A549 (cell line): ENCODE measurements at regions not wholly inside any gene's neighbourhood (a gene's known extent, or its start where the extent isn't known, plus 50 kb on each side); places are given as distances from the start of the nearest gene placed in this dataset.

ENCODE experiments used
- ATAC-seq, 2 experiments: fragments of 200-7000 bp in 1 of 2; fragments of >200 bp in 1 of 2; cut with Nextera tagmentation in 1 of 2; cut with Tn5 transposase in 1 of 2; 3 replicates each; pipeline versions ENCODE4 v1.8.0 to v1.9.1; 2018 to 2020; ENCODE audit warnings: mild to moderate bottlenecking in 1 of 2, moderate library complexity in 1 of 2
- CTCF ChIA-PET: fragments of 300-600 bp; sonication (Branson Sonifier 250); formaldehyde crosslinking; extraction: SDS; loops from one replicate; lab custom pipeline; 2021; ENCODE audit warnings: antibody characterized with exemption, inconsistent platforms; lab: Yijun Ruan, JAX
- POLR2A ChIA-PET: fragments of 350-600 bp; formaldehyde crosslinking; extraction: SDS; loops from one replicate; lab custom pipeline; 2021; ENCODE audit warnings: antibody characterized with exemption, inconsistent platforms; lab: Yijun Ruan, JAX
- DNase-seq, 2 experiments: peaks; one replicate each; pipeline versions ENCODE4 v3.0.0 to v3.0.0-alpha.2; 2011 to 2016; ENCODE audit warnings: low read depth in 1 of 2, low spot score in 1 of 2
- FAIRE-seq: peaks from 2 replicates; lab custom pipeline; 2011; peaks lifted over from hg19 to GRCh38; lab: Jason Lieb, UNC
- H3K27ac ChIP-seq, 2 experiments: fragments of >200 bp; sonication (Bioruptor Twin); formaldehyde crosslinking; 3 replicates each; pipeline ENCODE4 v1.5.1; 2016 to 2017
- H3K4me1 ChIP-seq: fragments of >200 bp; sonication (Bioruptor Twin); formaldehyde crosslinking; 3 replicates; pipeline ENCODE4 v1.6.1; 2016
- H3K4me2 ChIP-seq: fragments of >200 bp; sonication (Bioruptor Twin); formaldehyde crosslinking; 3 replicates; pipeline ENCODE4 v1.6.1; 2016
- H3K4me3 ChIP-seq: fragments of >200 bp; sonication (Bioruptor Twin); formaldehyde crosslinking; 3 replicates; pipeline ENCODE4 v1.5.1; 2016
- H3K9me3 ChIP-seq: fragments of >200 bp; sonication (Bioruptor Twin); formaldehyde crosslinking; 3 replicates; pipeline ENCODE4 v1.6.1; 2016
- BHLHE40 ChIP-seq: IDR thresholded peaks from 2 replicates; pipeline ENCODE4 v1.6.1; 2012; ENCODE audit warnings: low read depth, low read length, inconsistent platforms
- CHD4 ChIP-seq: fragments of 200-600 bp; sonication (generic); IDR thresholded peaks from 2 replicates; pipeline ENCODE4 v1.6.1; 2016; ENCODE audit warnings: antibody characterized with exemption, mild to moderate bottlenecking, borderline replicate concordance
- CTCF ChIP-seq: fragments of >200 bp; sonication (Bioruptor Twin); formaldehyde crosslinking; IDR thresholded peaks from 3 replicates; pipeline ENCODE4 v1.5.1; 2016
- FOXS1 ChIP-seq: fragments of 250-450 bp; sonication (Bioruptor Pico); IDR thresholded peaks from 2 replicates; pipeline ENCODE4 v1.5.0; 2020; ENCODE audit warnings: mild to moderate bottlenecking, moderate library complexity
- HMGXB4 ChIP-seq: fragments of 250-450 bp; sonication (Bioruptor Pico); IDR thresholded peaks from 2 replicates; pipeline ENCODE4 v1.5.0; 2021; ENCODE audit warnings: mild to moderate bottlenecking, moderate library complexity, borderline replicate concordance
- HOXA7 ChIP-seq: fragments of 250-450 bp; sonication (Bioruptor Pico); IDR thresholded peaks from 2 replicates; pipeline ENCODE4 v1.5.0; 2020; ENCODE audit warnings: mild to moderate bottlenecking, moderate library complexity
- HOXB13 ChIP-seq: fragments of 250-450 bp; sonication (Bioruptor Pico); IDR thresholded peaks from 2 replicates; pipeline ENCODE4 v1.5.0; 2020; ENCODE audit warnings: low read depth, mild to moderate bottlenecking, moderate library complexity
- KDM1A ChIP-seq: fragments of 200-600 bp; sonication (generic); IDR thresholded peaks from 2 replicates; pipeline ENCODE4 v1.6.1; 2016; ENCODE audit warnings: low read depth, mild to moderate bottlenecking
- KDM5A ChIP-seq: fragments of 200-600 bp; sonication (generic); IDR thresholded peaks from 2 replicates; pipeline ENCODE4 v1.6.1; 2016; ENCODE audit warnings: antibody characterized with exemption, mild to moderate bottlenecking
- MYC ChIP-seq: IDR thresholded peaks from 2 replicates; pipeline ENCODE4 v1.6.1; 2012; ENCODE audit warnings: mild to moderate bottlenecking, inconsistent platforms, low read length, improper control_type of control experiment, borderline replicate concordance
- NR3C1 ChIP-seq: fragments of >200 bp; sonication (Bioruptor Twin); formaldehyde crosslinking; IDR thresholded peaks from 3 replicates; pipeline ENCODE4 v1.6.1; 2017
- PBX3 ChIP-seq: IDR thresholded peaks from 2 replicates; pipeline ENCODE4 v1.6.1; 2012
- POLR2A ChIP-seq: IDR thresholded peaks from 2 replicates; pipeline ENCODE4 v1.6.1; 2012; ENCODE audit warnings: mild to moderate bottlenecking, low read length
- SREBF2 ChIP-seq: fragments of 450-650 bp; IDR thresholded peaks from 2 replicates; pipeline ENCODE4 v1.6.1; 2014; ENCODE audit warnings: mild to moderate bottlenecking, moderate library complexity
- WGBS: methylation state at CpG from one replicate; pipeline ENCODE4 v1.1.6; 2017; ENCODE audit errors: missing lambda C conversion rate; 5-methylcytosine and 5-hydroxymethylcytosine counted together
- TF ChIP-seq, protein P1 (sequence below): fragments of 250-450 bp; sonication (Bioruptor Pico); IDR thresholded peaks from 2 replicates; pipeline ENCODE4 v1.5.0; 2020; ENCODE audit warnings: low read depth, mild to moderate bottlenecking, moderate library complexity
- TF ChIP-seq, protein P2 (sequence below): IDR thresholded peaks from 2 replicates; pipeline ENCODE4 v1.6.1; 2012; ENCODE audit warnings: low read depth, borderline replicate concordance

GRCh38 chr7:32175099-32175498 lies 104.9 kb upstream of the PDE1C start:
- Histone ChIP-seq H3K4me3 (no peak overlapping the region), H3K4me1 (no peaks in the 10 kb centered on the region), H3K4me2 (no peak overlapping the region), H3K9me3 (no peaks in the 10 kb centered on the region), H3K27ac (no peak overlapping the region)
- WGBS = 76% methylated on average over 2 of the region's 2 CpGs
- DNase-seq (no peak), ATAC-seq (no peak), FAIRE-seq (no peak)
- TF ChIP-seq HMGXB4 (no peak), HOXB13 (CRISPR knock-in tag) (no peak), MYC (no peak), KDM5A (no peak), PBX3 (no peak), POLR2A (no peak)
- TF ChIP-seq, protein P1, sequence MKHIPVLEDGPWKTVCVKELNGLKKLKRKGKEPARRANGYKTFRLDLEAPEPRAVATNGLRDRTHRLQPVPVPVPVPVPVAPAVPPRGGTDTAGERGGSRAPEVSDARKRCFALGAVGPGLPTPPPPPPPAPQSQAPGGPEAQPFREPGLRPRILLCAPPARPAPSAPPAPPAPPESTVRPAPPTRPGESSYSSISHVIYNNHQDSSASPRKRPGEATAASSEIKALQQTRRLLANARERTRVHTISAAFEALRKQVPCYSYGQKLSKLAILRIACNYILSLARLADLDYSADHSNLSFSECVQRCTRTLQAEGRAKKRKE (CRISPR knock-in tag) = no peak
- TF ChIP-seq, protein P2, sequence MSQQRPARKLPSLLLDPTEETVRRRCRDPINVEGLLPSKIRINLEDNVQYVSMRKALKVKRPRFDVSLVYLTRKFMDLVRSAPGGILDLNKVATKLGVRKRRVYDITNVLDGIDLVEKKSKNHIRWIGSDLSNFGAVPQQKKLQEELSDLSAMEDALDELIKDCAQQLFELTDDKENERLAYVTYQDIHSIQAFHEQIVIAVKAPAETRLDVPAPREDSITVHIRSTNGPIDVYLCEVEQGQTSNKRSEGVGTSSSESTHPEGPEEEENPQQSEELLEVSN = no peak
- ChIA-PET CTCF (interaction anchor here (0.6 to 2.6 kb wide), 3 partner anchors 10 to 319 kb away, joined by 3 to 10 read pairs (median 4); no protein-coding TSS in a partner anchor), POLR2A (no interaction called here)

- no peaks in the 10 kb centered on the region for H3K9me3 ChIP-seq
- H3K4me1 ChIP-seq = no peaks in the 10 kb centered on the region
- DNase-seq (no peak), FAIRE-seq (no peak), ATAC-seq (no peak)
- no peak overlapping the region for H3K27ac ChIP-seq
- ChIA-PET CTCF (no interaction called here), POLR2A (no interaction called here)
- WGBS = 88% methylated on average over 2 of the region's 2 CpGs
- TF ChIP-seq FOXS1 (CRISPR knock-in tag) (no peak), CTCF (no peak), BHLHE40 (no peak), SREBF2 (no peak), KDM1A (no peak)
- TF ChIP-seq, protein P2 = no peak
- no peak overlapping the region for H3K4me3 ChIP-seq
- H3K4me2 ChIP-seq = no peak overlapping the region
These were observed 101.0 kb upstream of the PDE1C start for GRCh38 chr7:32171248-32171647.

GRCh38 chr7:32170838-32171237 lies 100.6 kb upstream of the PDE1C start:
- POLR2A ChIA-PET = no interaction called here
- no peak for TF ChIP-seq CHD4
- no peak for TF ChIP-seq CTCF
- TF ChIP-seq, protein P1 (CRISPR knock-in tag) = no peak
- no peak for TF ChIP-seq HOXA7 (CRISPR knock-in tag)
- TF ChIP-seq POLR2A = no peak
- TF ChIP-seq NR3C1 = no peak
- TF ChIP-seq, all 56 proteins: peak for 0
- Histone ChIP-seq H3K27ac (no peak overlapping the region), H3K4me2 (no peak overlapping the region), H3K9me3 (no peaks in the 10 kb centered on the region), H3K4me1 (no peaks in the 10 kb centered on the region), H3K4me3 (no peak overlapping the region)
- no peak for FAIRE-seq
- CTCF ChIA-PET = no interaction called here
- ATAC-seq = no peak
- WGBS = 87% methylated on average over 1 of the region's 1 CpG
- DNase-seq = no peak
